SK-N-SH (cell line): ENCODE measurements at regions not wholly inside any gene's neighbourhood (a gene's known extent, or its start where the extent isn't known, plus 50 kb on each side); places are given as distances from the start of the nearest gene placed in this dataset.

Experiments
- EP300 ChIP-seq, 2 experiments: IDR thresholded peaks; 2 replicates each; pipeline versions ENCODE4 v1.4.0 to v1.6.1; 2012; ENCODE audit warnings: borderline replicate concordance in 1 of 2, low read depth in 1 of 2, low read length in 1 of 2
- FOXJ3 ChIP-seq: sonication (generic); formaldehyde crosslinking; IDR thresholded peaks from 2 replicates; pipeline ENCODE4 v1.5.1; 2020; ENCODE audit warnings: mild to moderate bottlenecking, missing genetic modification reagents
- FOXM1 ChIP-seq: IDR thresholded peaks from 2 replicates; pipeline ENCODE4 v1.4.0; 2012; ENCODE audit warnings: low read depth, mild to moderate bottlenecking
- MXI1 ChIP-seq: IDR thresholded peaks from 2 replicates; pipeline ENCODE4 v1.6.1; 2012; ENCODE audit warnings: mild to moderate bottlenecking, low read depth, low read length, improper control_type of control experiment
- RAD21 ChIP-seq: IDR thresholded peaks from 2 replicates; pipeline ENCODE4 v1.6.1; 2012; ENCODE audit warnings: mild to moderate bottlenecking, low read length
- REST ChIP-seq: IDR thresholded peaks from 2 replicates; pipeline ENCODE4 v1.6.1; 2012; ENCODE audit warnings: mild to moderate bottlenecking, low read depth, low read length, moderate library complexity
- SIN3A ChIP-seq: IDR thresholded peaks from 2 replicates; pipeline ENCODE4 v1.6.1; 2012; ENCODE audit warnings: low read depth, mild to moderate bottlenecking, low read length, moderate library complexity, borderline replicate concordance
- SMC3 ChIP-seq: IDR thresholded peaks from 2 replicates; pipeline ENCODE4 v1.6.1; 2012; ENCODE audit warnings: low read depth, low read length, improper control_type of control experiment
- TCF12 ChIP-seq: IDR thresholded peaks from 2 replicates; pipeline ENCODE4 v1.4.0; 2012
- TEAD4 ChIP-seq: IDR thresholded peaks from 2 replicates; pipeline ENCODE4 v1.4.0; 2012; ENCODE audit warnings: mild to moderate bottlenecking, borderline replicate concordance; ENCODE audit not compliant: insufficient read depth
- YY1 ChIP-seq: IDR thresholded peaks from 2 replicates; pipeline ENCODE4 v1.4.0; 2012; ENCODE audit warnings: low read depth, mild to moderate bottlenecking
- TF ChIP-seq, protein P1 (sequence below): IDR thresholded peaks from 2 replicates; pipeline ENCODE4 v1.4.0; 2012; ENCODE audit warnings: low read depth, borderline replicate concordance
- TF ChIP-seq, protein P2 (sequence below): fragments of 200-600 bp; sonication (generic); IDR thresholded peaks from 2 replicates; pipeline ENCODE4 v1.6.1; 2017; ENCODE audit warnings: antibody characterized with exemption, mild to moderate bottlenecking, moderate library complexity

GRCh38 chr7:97580205-97580604 is 151.7 kb upstream of the TAC1 start:
- TF ChIP-seq MXI1 (no peak), REST (no peak), FOXM1 (no peak), RAD21 (no peak), YY1 (no peak), FOXJ3 (CRISPR knock-in tag) (no peak), SIN3A (no peak), TEAD4 (no peak), EP300 (IDR thresholded peaks at IDR 0.05; ENCODE audit: borderline replicate concordance in 1 of 2, low read depth in 1 of 2, low read length in 1 of 2) (no peak), TCF12 (no peak), SMC3 (no peak)
- TF ChIP-seq, protein P1, sequence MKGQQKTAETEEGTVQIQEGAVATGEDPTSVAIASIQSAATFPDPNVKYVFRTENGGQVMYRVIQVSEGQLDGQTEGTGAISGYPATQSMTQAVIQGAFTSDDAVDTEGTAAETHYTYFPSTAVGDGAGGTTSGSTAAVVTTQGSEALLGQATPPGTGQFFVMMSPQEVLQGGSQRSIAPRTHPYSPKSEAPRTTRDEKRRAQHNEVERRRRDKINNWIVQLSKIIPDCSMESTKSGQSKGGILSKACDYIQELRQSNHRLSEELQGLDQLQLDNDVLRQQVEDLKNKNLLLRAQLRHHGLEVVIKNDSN = no peak
- TF ChIP-seq, protein P2, sequence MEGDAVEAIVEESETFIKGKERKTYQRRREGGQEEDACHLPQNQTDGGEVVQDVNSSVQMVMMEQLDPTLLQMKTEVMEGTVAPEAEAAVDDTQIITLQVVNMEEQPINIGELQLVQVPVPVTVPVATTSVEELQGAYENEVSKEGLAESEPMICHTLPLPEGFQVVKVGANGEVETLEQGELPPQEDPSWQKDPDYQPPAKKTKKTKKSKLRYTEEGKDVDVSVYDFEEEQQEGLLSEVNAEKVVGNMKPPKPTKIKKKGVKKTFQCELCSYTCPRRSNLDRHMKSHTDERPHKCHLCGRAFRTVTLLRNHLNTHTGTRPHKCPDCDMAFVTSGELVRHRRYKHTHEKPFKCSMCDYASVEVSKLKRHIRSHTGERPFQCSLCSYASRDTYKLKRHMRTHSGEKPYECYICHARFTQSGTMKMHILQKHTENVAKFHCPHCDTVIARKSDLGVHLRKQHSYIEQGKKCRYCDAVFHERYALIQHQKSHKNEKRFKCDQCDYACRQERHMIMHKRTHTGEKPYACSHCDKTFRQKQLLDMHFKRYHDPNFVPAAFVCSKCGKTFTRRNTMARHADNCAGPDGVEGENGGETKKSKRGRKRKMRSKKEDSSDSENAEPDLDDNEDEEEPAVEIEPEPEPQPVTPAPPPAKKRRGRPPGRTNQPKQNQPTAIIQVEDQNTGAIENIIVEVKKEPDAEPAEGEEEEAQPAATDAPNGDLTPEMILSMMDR = no peak
